ENCODE measurements at regions not wholly inside any gene's neighbourhood (a gene's known extent, or its start where the extent isn't known, plus 50 kb on each side); places are given as distances from the start of the nearest gene placed in this dataset.
A peak's percentile ranks its signal among the peaks of the same experiment; 100 is the strongest.

- DNase-seq = no peak
These were observed 696.7 kb downstream of the SQOR start for GRCh38 chr15:46331546-46331945.

DNA sequence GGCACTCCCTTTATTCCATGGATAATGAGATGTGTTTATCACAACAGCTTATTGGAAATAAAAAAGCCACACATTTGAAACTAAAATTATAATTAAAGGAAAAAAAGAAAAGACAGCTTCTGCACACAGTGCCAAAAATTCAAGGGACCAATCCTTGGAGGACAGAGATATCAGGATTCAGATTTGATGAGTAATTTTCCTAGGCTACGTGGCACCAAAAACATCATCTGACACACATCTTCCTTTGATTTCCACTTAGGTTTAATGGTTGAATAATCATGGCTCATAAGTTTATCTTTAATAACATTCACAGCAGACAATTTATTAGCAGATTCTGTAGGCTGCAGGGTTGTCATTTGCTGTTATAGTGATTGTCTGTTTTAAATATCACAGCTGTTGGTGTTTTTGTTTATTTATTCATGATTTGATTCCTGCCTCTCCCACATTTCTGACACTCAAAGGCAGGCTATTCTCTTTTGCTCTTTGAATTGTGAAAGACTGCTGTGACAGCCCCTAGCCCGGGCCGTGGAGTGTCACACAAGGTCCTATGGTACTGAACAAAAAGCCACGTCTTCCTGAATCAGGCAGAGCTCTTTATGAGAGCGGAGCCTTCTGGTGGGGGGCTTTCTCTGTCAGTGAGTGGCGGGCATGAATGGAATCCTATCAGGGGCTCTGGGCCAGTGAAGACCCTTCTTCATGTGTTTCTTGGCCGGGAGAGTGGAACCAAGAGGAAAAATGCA, 708.5 kb downstream of the SQOR start:
- no peak for DNase-seq

GRCh38 chr15:46344115-46344724, 709.4 kb downstream of the SQOR start:
- DNase-seq = no peak

DNA sequence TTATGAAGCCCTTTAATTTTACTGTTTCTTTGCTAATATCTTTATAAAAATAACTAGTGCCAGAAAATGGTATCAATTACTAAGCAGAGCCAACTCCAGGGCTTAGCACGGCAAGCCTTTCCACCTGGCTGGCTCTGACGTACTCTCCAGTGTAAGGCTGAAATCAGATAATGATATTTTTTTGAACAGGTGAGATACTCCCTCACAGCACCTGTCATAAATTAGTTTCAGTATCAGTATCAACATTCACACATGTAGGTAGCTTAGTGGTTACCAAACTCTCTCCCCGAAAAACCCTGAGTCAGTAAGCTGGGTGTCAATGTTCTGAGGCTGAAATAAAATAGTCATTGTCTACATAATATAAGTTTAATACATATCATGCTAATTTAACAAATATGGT, 710.1 kb downstream of the SQOR start:
- DNase-seq = no peak

- DNase-seq = no peak
These were observed 719.6 kb downstream of the SQOR start for GRCh38 chr15:46354443-46354842.

GRCh38 chr15:46365572-46365971, 730.7 kb downstream of the SQOR start:
- DNase-seq = no peak

DNA sequence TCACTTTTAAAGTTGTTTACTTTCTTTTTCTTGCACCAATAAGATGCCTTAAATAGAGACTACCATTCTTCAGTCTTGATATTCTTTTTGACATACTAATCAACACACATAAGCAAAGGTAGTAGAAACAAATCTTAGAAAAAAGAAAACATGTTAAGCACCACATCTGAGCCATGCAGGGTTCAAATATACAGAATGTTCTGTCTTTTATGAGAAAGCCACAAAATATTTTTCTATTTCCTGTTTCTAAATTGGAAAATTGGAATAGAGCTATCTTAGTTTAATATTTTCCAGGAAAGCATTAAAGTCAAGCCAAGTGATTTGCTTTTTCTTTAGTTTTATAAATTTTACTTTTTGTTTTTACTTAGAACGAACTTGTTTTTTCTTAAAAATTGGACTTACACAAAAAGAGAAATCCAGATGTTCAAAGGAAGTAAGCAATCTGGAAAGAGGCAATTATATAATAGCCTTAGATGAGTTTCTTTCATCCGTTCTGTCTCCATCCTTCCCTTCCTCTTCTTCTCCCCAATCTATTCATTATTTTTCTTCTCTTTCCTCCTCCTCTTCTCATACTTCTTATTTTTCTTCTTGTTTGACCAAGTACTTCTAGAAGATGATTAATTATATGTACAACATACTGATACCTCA, 731.7 kb downstream of the SQOR start:
- no peak for DNase-seq

DNA sequence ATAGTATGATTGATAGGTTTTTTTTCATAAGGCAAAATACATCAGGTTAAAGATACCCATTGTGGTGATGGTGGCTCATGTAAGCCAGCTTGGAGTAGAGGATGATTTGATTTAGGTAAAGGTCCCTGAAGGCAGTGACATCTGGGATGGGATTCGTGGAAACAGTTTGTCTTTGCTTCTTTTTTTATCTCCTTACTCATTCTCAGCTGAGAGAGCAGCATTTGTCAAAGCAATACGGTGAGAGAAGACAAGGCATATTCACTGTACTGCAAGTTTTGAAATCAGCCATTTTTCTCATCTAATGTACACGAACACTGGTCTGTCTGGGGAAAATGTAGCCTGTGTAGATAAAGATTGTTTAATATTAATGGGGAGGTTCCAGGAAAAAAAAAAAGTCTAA, 749.1 kb downstream of the SQOR start:
- DNase-seq = no peak

DNA sequence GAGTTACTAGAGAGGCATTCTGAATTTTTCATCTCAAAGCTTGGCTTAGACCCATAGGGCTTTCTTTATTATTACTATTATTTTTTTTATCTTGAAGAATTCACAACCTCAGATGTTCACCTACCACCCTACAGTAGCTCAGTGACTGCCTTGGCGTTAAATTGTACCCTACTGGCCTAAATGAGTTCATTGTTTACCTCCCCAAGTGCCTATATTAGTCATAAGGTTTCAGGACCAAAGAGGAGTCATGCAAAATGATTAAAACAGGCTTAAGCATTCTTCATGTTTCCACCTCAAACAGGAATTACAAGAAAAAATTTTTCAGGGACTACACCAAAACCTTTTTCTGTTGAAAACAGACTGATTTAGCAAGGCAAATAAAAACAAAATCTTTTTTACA, 751.5 kb downstream of the SQOR start:
- DNase-seq = no peak

DNA sequence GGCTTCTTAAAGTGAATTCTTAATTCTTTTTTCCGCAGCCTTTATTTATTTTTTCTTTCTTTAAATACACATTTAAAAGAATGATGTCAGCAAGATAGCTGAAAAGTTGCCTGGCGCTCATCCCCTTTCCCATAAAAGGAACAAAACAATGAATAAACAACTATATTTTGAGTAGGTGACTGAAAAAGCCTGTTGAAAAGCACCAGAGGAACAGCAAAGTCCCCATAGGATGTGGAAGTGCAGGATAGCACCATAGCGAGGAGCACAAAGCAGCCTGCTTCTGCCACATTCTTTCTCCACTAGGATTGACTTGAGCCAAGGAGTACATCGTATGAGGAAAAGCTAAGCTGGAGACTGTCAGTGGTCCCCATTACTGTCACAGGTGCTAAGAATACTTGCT, 754.9 kb downstream of the SQOR start:
- no peak for DNase-seq

DNA sequence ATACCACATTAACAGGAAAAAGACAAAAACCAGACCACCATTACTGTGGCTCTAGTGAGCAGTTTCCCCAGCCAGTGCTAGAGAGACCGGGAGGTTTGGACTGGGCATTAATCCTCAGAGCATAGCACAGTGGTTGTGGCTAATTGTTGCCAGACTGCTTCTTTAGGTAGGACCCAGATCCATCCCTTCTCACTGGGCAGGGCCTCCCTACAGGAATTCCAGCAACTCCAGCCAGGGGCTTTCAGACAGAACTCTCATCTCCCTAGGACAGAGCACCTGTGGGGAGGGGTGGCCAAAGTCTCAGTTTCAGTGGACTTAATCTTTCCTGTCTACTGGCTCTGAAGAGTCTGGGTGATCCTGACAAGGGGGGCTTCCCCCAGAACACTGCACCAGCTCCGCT, 759.6 kb downstream of the SQOR start:
- DNase-seq = peak; percentile 78

- DNase-seq = no peak
These were observed 773.5 kb downstream of the SQOR start for GRCh38 chr15:46408312-46408711.

DNA sequence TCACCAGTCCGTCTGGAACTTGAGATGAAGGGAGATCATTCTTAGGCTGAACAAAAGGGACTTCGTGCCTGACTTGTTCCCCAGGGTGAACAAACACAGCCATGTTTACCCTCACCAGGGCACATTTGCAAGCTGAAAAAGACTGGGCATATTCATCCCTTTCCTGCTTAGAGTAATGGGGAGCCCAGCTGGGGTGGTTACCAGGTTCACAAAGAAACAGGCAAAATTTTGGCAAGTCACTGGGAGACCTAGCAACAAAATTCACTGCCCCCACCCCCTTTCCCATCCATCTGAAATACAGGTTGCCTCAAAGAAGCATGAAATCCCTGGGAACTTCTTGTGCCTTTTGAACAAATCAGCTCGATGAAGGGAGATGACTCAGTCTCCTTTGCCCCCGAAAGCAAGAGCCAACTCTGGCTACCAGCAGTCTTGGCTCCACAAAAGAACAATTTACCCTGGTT, 775.0 kb downstream of the SQOR start:
- DNase-seq = no peak

- no peak for DNase-seq
These were observed 775.9 kb downstream of the SQOR start for GRCh38 chr15:46410705-46411104.

DNA sequence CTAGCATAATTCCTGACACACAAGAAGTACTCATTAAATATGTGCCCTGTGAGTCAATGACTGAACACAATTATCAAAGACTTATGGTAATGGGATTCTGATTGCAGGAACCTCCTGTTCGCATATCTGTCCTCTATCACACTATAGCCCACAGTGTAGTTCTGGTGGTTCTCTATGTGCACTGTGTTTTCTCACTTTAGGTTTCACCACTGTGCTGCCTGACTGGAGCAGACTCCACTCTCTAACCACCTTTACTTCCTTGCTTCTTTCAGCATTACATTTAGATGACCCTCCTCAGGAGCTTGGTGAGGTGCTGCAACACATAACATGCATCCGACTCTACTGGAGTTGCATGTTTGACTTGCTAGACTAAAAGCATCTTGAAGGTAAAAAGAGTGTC, 777.1 kb downstream of the SQOR start:
- DNase-seq = no peak

- DNase-seq = no peak
These were observed 779.0 kb downstream of the SQOR start for GRCh38 chr15:46413799-46414198.

- no peak for DNase-seq
These were observed 781.7 kb downstream of the SQOR start for GRCh38 chr15:46416544-46416943.

- DNase-seq = no peak
These were observed 786.2 kb downstream of the SQOR start for GRCh38 chr15:46420990-46421389.

- no peak for DNase-seq
These were observed 806.6 kb downstream of the SQOR start for GRCh38 chr15:46441294-46442062.

- peak; percentile 88 for DNase-seq
These were observed 807.4 kb downstream of the SQOR start for GRCh38 chr15:46442184-46442583.

DNA sequence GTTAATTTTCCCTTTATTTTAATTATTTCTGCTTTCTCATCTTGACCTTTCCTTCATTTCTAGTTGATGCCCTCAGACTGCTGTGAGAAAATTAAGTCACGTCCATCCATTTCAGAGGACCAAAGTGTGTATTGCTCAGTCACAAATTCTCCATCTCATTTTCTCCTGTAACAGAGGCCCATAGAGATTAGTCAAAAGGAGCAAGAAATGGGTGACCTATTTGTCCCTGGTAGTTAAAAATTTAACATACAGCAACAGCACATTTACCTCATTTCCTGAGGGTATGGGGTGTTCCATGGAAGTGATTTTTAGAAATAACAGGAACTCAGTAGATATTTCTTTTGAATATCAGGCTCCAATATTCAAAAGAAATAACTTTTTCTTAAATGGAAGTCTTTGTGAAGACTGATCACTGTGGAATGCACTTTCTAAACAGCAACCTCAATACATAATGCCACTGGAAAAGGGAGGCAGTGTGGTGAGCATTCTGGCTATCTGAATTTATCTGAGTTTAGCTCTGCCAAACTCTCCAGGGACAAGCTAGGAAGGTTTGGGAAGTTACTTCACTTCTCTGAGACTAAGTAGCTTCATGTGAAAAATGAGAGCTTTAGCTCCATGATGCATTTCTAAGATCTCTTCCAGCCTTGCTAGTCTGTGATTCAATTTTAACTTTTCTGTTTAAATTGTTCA, 808.2 kb downstream of the SQOR start:
- DNase-seq = no peak

- no peak for DNase-seq
These were observed 815.4 kb downstream of the SQOR start for GRCh38 chr15:46450112-46450809.
